GM18502 (cell line): ENCODE measurements at regions not wholly inside any gene's neighbourhood (a gene's known extent, or its start where the extent isn't known, plus 50 kb on each side); places are given as distances from the start of the nearest gene placed in this dataset.
A peak's percentile ranks its signal among the peaks of the same experiment; 100 is the strongest.

Experiments
- ATAC-seq: cut with Tn5 transposase; IDR thresholded peaks from one replicate; pipeline ENCODE4 v1.9.1; 2021; ENCODE audit warnings: mild to moderate bottlenecking; ENCODE audit not compliant: unreplicated experiment, poor library complexity

- ATAC-seq: peak; percentile 99
Measured at GRCh38 chr11:47899801-47900200, 51.7 kb upstream of the NUP160 start.
